HCT116 (cell line): ENCODE measurements at regions not wholly inside any gene's neighbourhood (a gene's known extent, or its start where the extent isn't known, plus 50 kb on each side); places are given as distances from the start of the nearest gene placed in this dataset.

Experiments used
- ATAC-seq: fragments of 200-7000 bp; cut with Tn5 transposase; 2 replicates; pipeline ENCODE4 v1.9.1; 2020; ENCODE audit warnings: mild to moderate bottlenecking, moderate library complexity
- BruUV-seq: library from RNA; stranded (reverse); fragments of 400-500 nt; replicated peaks from 2 replicates; lab custom pipeline; 2021; lab: Mats Ljungman, UMichigan
- CTCF ChIA-PET: fragments of 300-600 bp; sonication (Branson Sonifier 250); formaldehyde crosslinking; loops from one replicate; lab custom pipeline; 2021; ENCODE audit warnings: antibody characterized with exemption; lab: Charles Lee
- POLR2A ChIA-PET: fragments of 300-600, 350-600 bp; sonication (Branson Sonifier 250); formaldehyde crosslinking; loops from one replicate; lab custom pipeline; 2021; ENCODE audit warnings: antibody characterized with exemption; lab: Charles Lee
- RAD21 ChIA-PET, 2 experiments: fragments of 300-600 bp; sonication (Branson Sonifier 250); formaldehyde crosslinking; loops; one replicate each; lab custom pipeline; 2023; ENCODE audit warnings: low total read pairs in 2 of 2; ENCODE audit not compliant: uncharacterized antibody in 2 of 2, unreplicated experiment in 2 of 2, low non-redundant PET in 1 of 2; lab: Charles Lee
- DNase-seq: peaks from one replicate; pipeline ENCODE4 v3.0.0-alpha.2; 2010; ENCODE audit warnings: low read depth, low spot score
- H2AFZ ChIP-seq: fragments of 200-600 bp; shearing (Covaris generic), sonication (generic); 2 replicates; pipeline ENCODE4 v1.6.1; 2017; ENCODE audit warnings: low read depth, mixed run types, mixed read lengths, antibody characterized with exemption, low read length; ENCODE audit not compliant: poor library complexity, severe bottlenecking
- H3K27ac ChIP-seq: 2 replicates; pipeline ENCODE4 v1.5.1; 2012; ENCODE audit warnings: low read depth, low read length
- H3K27me3 ChIP-seq: fragments of 200-600 bp; sonication (generic); 2 replicates; pipeline ENCODE4 v1.6.1; 2016; ENCODE audit warnings: mixed run types, low read length, mixed read lengths; ENCODE audit not compliant: insufficient read depth
- H3K36me3 ChIP-seq, 2 experiments: fragments of 200-500 bp in 1 of 2; fragments of 200-600 bp in 1 of 2; sonication (Bioruptor generic) in 1 of 2; sonication (generic) in 1 of 2; 2 replicates each; pipeline versions ENCODE4 v1.5.1 to v1.6.1; 2014 to 2016; ENCODE audit warnings: low read length in 2 of 2, inconsistent platforms in 1 of 2, mixed read lengths in 1 of 2, mixed run types in 1 of 2; ENCODE audit not compliant: insufficient read depth in 2 of 2, control insufficient read depth in 1 of 2
- H3K4me1 ChIP-seq, 2 experiments: fragments of 200-600 bp in 1 of 2; sonication (generic) in 1 of 2; 2 replicates each; pipeline versions ENCODE4 v1.5.1 to v1.6.1; 2012 to 2017; ENCODE audit warnings: low read length in 2 of 2, inconsistent platforms in 1 of 2, mild to moderate bottlenecking in 1 of 2, mixed read lengths in 1 of 2, mixed run types in 1 of 2, moderate library complexity in 1 of 2; ENCODE audit not compliant: insufficient read depth in 2 of 2, control insufficient read depth in 1 of 2
- H3K4me2 ChIP-seq: fragments of 200-600 bp; sonication (generic); 2 replicates; pipeline ENCODE4 v1.6.1; 2017; ENCODE audit warnings: mixed run types, low read length, mixed read lengths
- H3K4me3 ChIP-seq, 2 experiments: fragments of 200-600 bp in 1 of 2; sonication (generic) in 1 of 2; replicated peaks in 1 of 2; 2 replicates each; pipeline ENCODE4 v1.5.1; 2011 to 2016; ENCODE audit warnings: low read length in 2 of 2, control low read depth in 1 of 2, low read depth in 1 of 2, mild to moderate bottlenecking in 1 of 2, mixed read lengths in 1 of 2, mixed run types in 1 of 2
- H3K79me2 ChIP-seq: fragments of 200-600 bp; sonication (generic); 2 replicates; pipeline ENCODE4 v1.6.1; 2017; ENCODE audit warnings: mild to moderate bottlenecking, mixed run types, low read length, moderate library complexity, mixed read lengths; ENCODE audit not compliant: insufficient read depth
- H3K9ac ChIP-seq: fragments of 200-600 bp; sonication (generic); 2 replicates; pipeline ENCODE4 v1.6.1; 2016; ENCODE audit warnings: low read length, mixed read lengths
- H3K9me2 ChIP-seq: fragments of 200-600 bp; sonication (generic), shearing (Covaris generic); 2 replicates; pipeline ENCODE4 v1.6.1; 2017; ENCODE audit warnings: mixed run types, mild to moderate bottlenecking, moderate library complexity; ENCODE audit not compliant: insufficient read depth
- H3K9me3 ChIP-seq, 2 experiments: fragments of 200-500 bp in 1 of 2; fragments of 200-600 bp in 1 of 2; sonication (Bioruptor generic) in 1 of 2; sonication (generic) in 1 of 2; 2 replicates each; pipeline ENCODE4 v1.6.1; 2014 to 2017; ENCODE audit warnings: low read length in 2 of 2, mixed read lengths in 2 of 2, inconsistent platforms in 1 of 2, low read depth in 1 of 2, mild to moderate bottlenecking in 1 of 2, mixed run types in 1 of 2, moderate library complexity in 1 of 2; ENCODE audit not compliant: control insufficient read depth in 1 of 2, insufficient read depth in 1 of 2
- H4K20me1 ChIP-seq: fragments of 200-600 bp; sonication (generic), shearing (Covaris generic); 2 replicates; pipeline ENCODE4 v1.6.1; 2017; ENCODE audit warnings: mixed run types, mild to moderate bottlenecking, moderate library complexity; ENCODE audit not compliant: insufficient read depth
- ATF3 ChIP-seq: IDR thresholded peaks from 2 replicates; pipeline ENCODE4 v1.6.1; 2012
- CBX3 ChIP-seq: IDR thresholded peaks from 2 replicates; pipeline ENCODE4 v1.6.1; 2012; ENCODE audit warnings: low read depth
- CTCF ChIP-seq, 3 experiments: fragments of 200-600 bp in 1 of 3; sonication (generic) in 1 of 3; IDR thresholded peaks in 2 of 3; conservative IDR thresholded peaks in 1 of 3; 2 replicates each; pipeline ENCODE4 v1.5.1; 2012 to 2017; ENCODE audit warnings: low read depth in 2 of 3, low read length in 2 of 3, antibody characterized with exemption in 1 of 3, borderline replicate concordance in 1 of 3, control low read depth in 1 of 3, mild to moderate bottlenecking in 1 of 3, mixed read lengths in 1 of 3, mixed run types in 1 of 3, moderate library complexity in 1 of 3; ENCODE audit not compliant: insufficient read depth in 1 of 3
- ELF1 ChIP-seq: IDR thresholded peaks from 2 replicates; pipeline ENCODE4 v1.6.1; 2012; ENCODE audit warnings: low read depth, borderline replicate concordance
- EZH2phosphoT487 ChIP-seq: fragments of 200-600 bp; IDR thresholded peaks from 2 replicates; pipeline ENCODE4 v1.6.1; 2018; ENCODE audit warnings: antibody characterized with exemption, borderline replicate concordance
- JUND ChIP-seq: IDR thresholded peaks from 2 replicates; pipeline ENCODE4 v1.6.1; 2012
- POLR2A ChIP-seq: IDR thresholded peaks from 2 replicates; pipeline ENCODE4 v1.7.0; 2011; ENCODE audit warnings: borderline replicate concordance; ENCODE audit not compliant: insufficient read depth, insufficient read length; ENCODE audit errors: extremely low read depth
- POLR2AphosphoS5 ChIP-seq: IDR thresholded peaks from 2 replicates; pipeline ENCODE4 v1.6.1; 2011; ENCODE audit warnings: mild to moderate bottlenecking, low read depth, low read length, moderate library complexity
- REST ChIP-seq: IDR thresholded peaks from 2 replicates; pipeline ENCODE4 v1.6.1; 2012; ENCODE audit warnings: low read depth
- SIN3A ChIP-seq: IDR thresholded peaks from 2 replicates; pipeline ENCODE4 v1.6.1; 2012; ENCODE audit warnings: low read depth
- SP1 ChIP-seq: IDR thresholded peaks from 2 replicates; pipeline ENCODE4 v1.6.1; 2012; ENCODE audit warnings: low read depth
- TCF7L2 ChIP-seq: IDR thresholded peaks from 2 replicates; pipeline ENCODE4 v1.7.0; 2011; ENCODE audit warnings: borderline replicate concordance, inconsistent platforms; ENCODE audit not compliant: insufficient read depth, insufficient read length; ENCODE audit errors: extremely low read depth
- intact Hi-C: fragments of 100-400 bp; cut with micrococcal nuclease; formaldehyde crosslinking; loops from 2 replicates; pipeline ENCODE4 v1.10.0; 2022

- no peak overlapping the region for H3K4me3 ChIP-seq
- no peaks in the 10 kb centered on the region for H3K79me2 ChIP-seq
- TF ChIP-seq POLR2AphosphoS5 (no peak), CBX3 (no peak), EZH2phosphoT487 (no peak), ATF3 (no peak), SP1 (no peak), SIN3A (no peak), ELF1 (no peak), CTCF (IDR thresholded peaks at IDR 0.05 in 2 of 3, conservative IDR thresholded peaks at IDR 0.05 in 1 of 3; ENCODE audit: borderline replicate concordance in 1 of 3, insufficient read depth in 1 of 3, low read depth in 2 of 3, low read length in 2 of 3) (no peak), POLR2A (no peak), REST (no peak), TCF7L2 (no peak), JUND (no peak)
- H4K20me1 ChIP-seq, result no peaks in the 10 kb centered on the region
- ChIA-PET CTCF (no interaction called here), RAD21 (no interaction called here), POLR2A (no interaction called here)
- H3K4me2 ChIP-seq, result no peak overlapping the region
- no peaks in the 10 kb centered on the region for H3K27me3 ChIP-seq
- DNase-seq, result no peak
- no peaks in the 10 kb centered on the region for H3K36me3 ChIP-seq
- ATAC-seq, result no peak
- H3K9ac ChIP-seq, result no peak overlapping the region
- intact Hi-C loops, result no loop called here
- no peaks in the 10 kb centered on the region for H3K4me1 ChIP-seq
- H2AFZ ChIP-seq, result no peak overlapping the region
- H3K27ac ChIP-seq, result no peak overlapping the region
- no TSS peak for BruUV-seq
- no peaks in the 10 kb centered on the region for H3K9me2 ChIP-seq
- H3K9me3 ChIP-seq, result no peaks in the 10 kb centered on the region
Observed at GRCh38 chr4:123954220-123954619, 557.6 kb downstream of the SPRY1 start.
